ENCODE measurements at regions not wholly inside any gene's neighbourhood (a gene's known extent, or its start where the extent isn't known, plus 50 kb on each side); places are given as distances from the start of the nearest gene placed in this dataset.

DNA sequence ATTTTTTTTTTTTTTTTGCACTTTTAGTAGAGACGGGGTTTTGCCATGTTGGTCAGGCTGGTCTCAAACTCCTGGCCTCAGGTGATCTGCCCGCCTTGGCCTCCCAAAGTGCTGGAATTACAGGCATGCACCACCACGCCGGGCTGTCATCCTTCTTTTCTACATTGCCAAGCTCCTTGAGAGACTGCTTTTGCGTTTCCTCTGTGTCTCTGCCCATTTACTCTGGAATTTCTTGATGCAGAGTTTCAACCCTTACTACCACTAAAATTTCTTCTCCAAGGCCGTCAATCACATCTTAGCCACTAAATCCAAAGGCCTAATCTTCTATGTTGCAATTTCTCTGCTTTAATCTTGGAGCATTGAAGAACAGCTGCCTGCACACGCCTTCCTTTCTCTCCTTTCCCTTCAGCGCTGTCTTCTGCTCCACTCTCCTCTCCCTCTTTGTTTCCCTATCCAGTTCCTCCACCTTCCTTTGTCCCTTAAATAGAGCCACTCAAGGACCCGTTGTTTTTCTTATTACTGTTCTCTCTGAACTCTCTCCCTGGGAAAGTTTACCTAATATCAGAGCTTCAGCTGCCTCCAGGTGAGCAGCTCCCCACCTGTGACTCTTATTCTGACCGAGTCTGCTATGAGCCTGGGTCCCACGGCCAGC lies 98.8 kb downstream of the SLC35B3 start:
- TF ChIP-seq, protein P1, sequence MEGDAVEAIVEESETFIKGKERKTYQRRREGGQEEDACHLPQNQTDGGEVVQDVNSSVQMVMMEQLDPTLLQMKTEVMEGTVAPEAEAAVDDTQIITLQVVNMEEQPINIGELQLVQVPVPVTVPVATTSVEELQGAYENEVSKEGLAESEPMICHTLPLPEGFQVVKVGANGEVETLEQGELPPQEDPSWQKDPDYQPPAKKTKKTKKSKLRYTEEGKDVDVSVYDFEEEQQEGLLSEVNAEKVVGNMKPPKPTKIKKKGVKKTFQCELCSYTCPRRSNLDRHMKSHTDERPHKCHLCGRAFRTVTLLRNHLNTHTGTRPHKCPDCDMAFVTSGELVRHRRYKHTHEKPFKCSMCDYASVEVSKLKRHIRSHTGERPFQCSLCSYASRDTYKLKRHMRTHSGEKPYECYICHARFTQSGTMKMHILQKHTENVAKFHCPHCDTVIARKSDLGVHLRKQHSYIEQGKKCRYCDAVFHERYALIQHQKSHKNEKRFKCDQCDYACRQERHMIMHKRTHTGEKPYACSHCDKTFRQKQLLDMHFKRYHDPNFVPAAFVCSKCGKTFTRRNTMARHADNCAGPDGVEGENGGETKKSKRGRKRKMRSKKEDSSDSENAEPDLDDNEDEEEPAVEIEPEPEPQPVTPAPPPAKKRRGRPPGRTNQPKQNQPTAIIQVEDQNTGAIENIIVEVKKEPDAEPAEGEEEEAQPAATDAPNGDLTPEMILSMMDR (IDR thresholded peaks at IDR 0.05) = no peak
- TF ChIP-seq POLR2A (IDR thresholded peaks at IDR 0.05) (no peak), POLR2AphosphoS5 (IDR thresholded peaks at IDR 0.05) (no peak)

All from prostate gland (tissue), 2 donors.